ENCODE measurements at regions not wholly inside any gene's neighbourhood (a gene's known extent, or its start where the extent isn't known, plus 50 kb on each side); places are given as distances from the start of the nearest gene placed in this dataset.
"Not testable (repeated sequence)": the region's sequence is repeated elsewhere in the genome, so short reads cannot be mapped to it uniquely, and the experiment has no call there.

GRCh38 chr1:98184856-98185255, 264.0 kb upstream of the DPYD start:
- no peak for DNase-seq

- DNase-seq: peak; percentile 23
These were observed 260.4 kb upstream of the DPYD start for GRCh38 chr1:98181036-98181764.

GRCh38 chr1:98179151-98179773, 258.4 kb upstream of the DPYD start:
- no peak for DNase-seq

- DNase-seq: no peak
These were observed 256.9 kb upstream of the DPYD start for GRCh38 chr1:98177751-98178150.

GRCh38 chr1:98176936-98177335, 256.1 kb upstream of the DPYD start:
- DNase-seq: no peak

GRCh38 chr1:98176414-98176813, 255.6 kb upstream of the DPYD start:
- no peak for DNase-seq

GRCh38 chr1:98172578-98172977, 251.7 kb upstream of the DPYD start:
- DNase-seq: peak; percentile 53

- DNase-seq: no peak
These were observed 251.2 kb upstream of the DPYD start for GRCh38 chr1:98172022-98172421.

- no peak for DNase-seq
These were observed 243.7 kb upstream of the DPYD start for GRCh38 chr1:98164509-98164908.

GRCh38 chr1:98157524-98158313, 236.9 kb upstream of the DPYD start:
- no peak for DNase-seq

GRCh38 chr1:98147280-98147679, 226.4 kb upstream of the DPYD start:
- no peak for DNase-seq

GRCh38 chr1:98145655-98146054, 224.8 kb upstream of the DPYD start:
- DNase-seq: no peak

GRCh38 chr1:98143403-98143802, 222.6 kb upstream of the DPYD start:
- no peak for DNase-seq

GRCh38 chr1:98133131-98133530, 212.3 kb upstream of the DPYD start:
- DNase-seq: no peak

GRCh38 chr1:98130408-98130807, 209.6 kb upstream of the DPYD start:
- no peak for DNase-seq

- no peak for DNase-seq
These were observed 208.7 kb upstream of the DPYD start for GRCh38 chr1:98129491-98129890.

GRCh38 chr1:98126740-98127139, 205.9 kb upstream of the DPYD start:
- no peak for DNase-seq

- no peak for DNase-seq
These were observed 200.8 kb upstream of the DPYD start for GRCh38 chr1:98121646-98122045.

GRCh38 chr1:98119796-98120195, 199.0 kb upstream of the DPYD start:
- peak; percentile 76 for DNase-seq

- no peak for DNase-seq
These were observed 193.0 kb upstream of the DPYD start for GRCh38 chr1:98113811-98114210.

- DNase-seq: no peak
These were observed 191.8 kb upstream of the DPYD start for GRCh38 chr1:98112626-98113025.

GRCh38 chr1:98110674-98111073, 189.8 kb upstream of the DPYD start:
- no peak for DNase-seq

- DNase-seq: not testable (repeated sequence)
These were observed 187.5 kb upstream of the DPYD start for GRCh38 chr1:98108378-98108777.

- DNase-seq: no peak
These were observed 186.4 kb upstream of the DPYD start for GRCh38 chr1:98107256-98107655.

Data from DMS53 (cell line).